K562 (cell line): ENCODE measurements at regions not wholly inside any gene's neighbourhood (a gene's known extent, or its start where the extent isn't known, plus 50 kb on each side); places are given as distances from the start of the nearest gene placed in this dataset.

Experiments used
- ATAC-seq: fragments of 200-7000 bp; cut with Tn5 transposase; 3 replicates; pipeline ENCODE4 v1.9.1; 2020; ENCODE audit warnings: moderate library complexity
- BruUV-seq: library from RNA; stranded (reverse); fragments of 400-500 nt; replicated peaks from 2 replicates; lab custom pipeline; 2021; lab: Mats Ljungman, UMichigan
- CTCF ChIA-PET: fragments of 300-600 bp; formaldehyde crosslinking; extraction: SDS; loops from one replicate; lab custom pipeline; 2021; ENCODE audit warnings: low intra/inter-chr PET ratio; lab: Yijun Ruan, JAX
- POLR2A ChIA-PET: fragments of 300-600, 350-650 bp; sonication (Branson Sonifier 250); formaldehyde crosslinking; extraction: SDS; loops from one replicate; lab custom pipeline; 2021; ENCODE audit warnings: antibody characterized with exemption, inconsistent platforms; lab: Yijun Ruan, JAX
- DNase-seq, 4 experiments: peaks; one replicate each; pipeline versions ENCODE4 v3.0.0 to v3.0.0-alpha.2; 2011 to 2018; ENCODE audit warnings: low spot score in 3 of 4, mixed read lengths in 3 of 4; ENCODE audit errors: extremely low read depth in 1 of 4
- FAIRE-seq: peaks from 2 replicates; lab custom pipeline; 2011; peaks lifted over from hg19 to GRCh38; lab: Jason Lieb, UNC
- H2AFZ ChIP-seq: 2 replicates; pipeline ENCODE4 v1.6.0; 2011; ENCODE audit warnings: low read depth, low read length, control low read depth, inconsistent platforms
- H3K27ac ChIP-seq: fragments of 200-600 bp; 3 replicates; pipeline ENCODE4 v1.8.0; 2011; ENCODE audit warnings: low read depth, mild to moderate bottlenecking, control low read depth, inconsistent platforms, low read length, moderate library complexity, mixed read lengths; ENCODE audit errors: extremely low read depth
- H3K27me3 ChIP-seq, 2 experiments: fragments of 300-600 bp in 1 of 2; 2 replicates in 1 of 2; 3 replicates in 1 of 2; pipeline versions ENCODE4 v1.6.0 to v1.8.0; 2011; ENCODE audit warnings: inconsistent platforms in 2 of 2, low read length in 2 of 2, mild to moderate bottlenecking in 1 of 2, mixed read lengths in 1 of 2, moderate library complexity in 1 of 2; ENCODE audit not compliant: control insufficient read depth in 2 of 2, insufficient read depth in 2 of 2
- H3K36me3 ChIP-seq: fragments of 300-600 bp; 3 replicates; pipeline ENCODE4 v1.8.0; 2011; ENCODE audit warnings: mild to moderate bottlenecking, low read length, inconsistent platforms; ENCODE audit not compliant: control insufficient read depth, insufficient read depth
- H3K4me1 ChIP-seq, 2 experiments: fragments of 200-600 bp in 1 of 2; replicated peaks in 1 of 2; 2 replicates in 1 of 2; 3 replicates in 1 of 2; pipeline versions ENCODE4 v1.5.1 to v1.8.0; 2011; ENCODE audit warnings: inconsistent platforms in 2 of 2, low read length in 2 of 2, mild to moderate bottlenecking in 1 of 2, mixed read lengths in 1 of 2, moderate library complexity in 1 of 2; ENCODE audit not compliant: control insufficient read depth in 2 of 2, insufficient read depth in 2 of 2
- H3K4me2 ChIP-seq: 2 replicates; pipeline ENCODE4 v1.6.1; 2011; ENCODE audit warnings: low read length, control low read depth, inconsistent platforms, mixed read lengths; ENCODE audit not compliant: insufficient read depth
- H3K4me3 ChIP-seq: fragments of 200-600 bp; sonication (generic), shearing (Covaris generic); 2 replicates; pipeline ENCODE4 v1.5.1; 2016; ENCODE audit warnings: control low read depth, inconsistent platforms
- H3K79me2 ChIP-seq: fragments of 200-600 bp; 3 replicates; pipeline ENCODE4 v1.8.0; 2011; ENCODE audit warnings: low read length, inconsistent platforms; ENCODE audit not compliant: control insufficient read depth, insufficient read depth
- H3K9ac ChIP-seq, 2 experiments: 2 replicates each; pipeline versions ENCODE4 v1.6.0 to v1.6.1; 2011; ENCODE audit warnings: low read depth in 2 of 2, low read length in 2 of 2, control low read depth in 1 of 2, inconsistent platforms in 1 of 2, mild to moderate bottlenecking in 1 of 2, mixed read lengths in 1 of 2; ENCODE audit not compliant: insufficient read depth in 1 of 2
- H3K9me1 ChIP-seq: one replicate; pipeline ENCODE4 v1.6.0; 2011; ENCODE audit warnings: inconsistent platforms, mild to moderate bottlenecking, low read length, moderate library complexity; ENCODE audit not compliant: control insufficient read depth, insufficient read depth
- H3K9me3 ChIP-seq: replicated peaks from 2 replicates; pipeline ENCODE4 v1.5.1; 2011; ENCODE audit warnings: low read depth, low read length, inconsistent platforms; ENCODE audit not compliant: control insufficient read depth, insufficient read depth
- H4K20me1 ChIP-seq: replicated peaks from 2 replicates; pipeline ENCODE4 v1.6.1; 2011; ENCODE audit warnings: low read length, inconsistent platforms, mixed read lengths; ENCODE audit not compliant: control insufficient read depth, insufficient read depth
- CBX5 ChIP-seq: IDR thresholded peaks from 2 replicates; pipeline ENCODE4 v1.6.1; 2014; ENCODE audit warnings: low read depth, borderline replicate concordance
- KHSRP ChIP-seq: fragments of 450-650 bp; IDR thresholded peaks from 2 replicates; pipeline ENCODE4 v1.6.1; 2017
- TAL1 ChIP-seq: fragments of 450-650 bp; IDR thresholded peaks from 2 replicates; pipeline ENCODE4 v1.6.1; 2016; ENCODE audit warnings: mild to moderate bottlenecking
- in situ Hi-C: fragments of 300-500 bp; cut with MboI; formaldehyde crosslinking; loops from 4 replicates; pipeline ENCODE4 v1.15.0; 2018; ENCODE audit warnings: inconsistent platforms, mixed read lengths
- intact Hi-C: fragments of 100-400 bp; cut with micrococcal nuclease; formaldehyde crosslinking; loops from 2 replicates; pipeline ENCODE4 v1.14.2; 2022
- TF ChIP-seq, protein P1 (sequence below): fragments of 450-650 bp; IDR thresholded peaks from 2 replicates; pipeline ENCODE4 v1.6.1; 2016; ENCODE audit warnings: low read depth

GRCh38 chr4:59240011-59240410 is 1960.1 kb upstream of the ADGRL3 start (continued):
- TF ChIP-seq, protein P1, sequence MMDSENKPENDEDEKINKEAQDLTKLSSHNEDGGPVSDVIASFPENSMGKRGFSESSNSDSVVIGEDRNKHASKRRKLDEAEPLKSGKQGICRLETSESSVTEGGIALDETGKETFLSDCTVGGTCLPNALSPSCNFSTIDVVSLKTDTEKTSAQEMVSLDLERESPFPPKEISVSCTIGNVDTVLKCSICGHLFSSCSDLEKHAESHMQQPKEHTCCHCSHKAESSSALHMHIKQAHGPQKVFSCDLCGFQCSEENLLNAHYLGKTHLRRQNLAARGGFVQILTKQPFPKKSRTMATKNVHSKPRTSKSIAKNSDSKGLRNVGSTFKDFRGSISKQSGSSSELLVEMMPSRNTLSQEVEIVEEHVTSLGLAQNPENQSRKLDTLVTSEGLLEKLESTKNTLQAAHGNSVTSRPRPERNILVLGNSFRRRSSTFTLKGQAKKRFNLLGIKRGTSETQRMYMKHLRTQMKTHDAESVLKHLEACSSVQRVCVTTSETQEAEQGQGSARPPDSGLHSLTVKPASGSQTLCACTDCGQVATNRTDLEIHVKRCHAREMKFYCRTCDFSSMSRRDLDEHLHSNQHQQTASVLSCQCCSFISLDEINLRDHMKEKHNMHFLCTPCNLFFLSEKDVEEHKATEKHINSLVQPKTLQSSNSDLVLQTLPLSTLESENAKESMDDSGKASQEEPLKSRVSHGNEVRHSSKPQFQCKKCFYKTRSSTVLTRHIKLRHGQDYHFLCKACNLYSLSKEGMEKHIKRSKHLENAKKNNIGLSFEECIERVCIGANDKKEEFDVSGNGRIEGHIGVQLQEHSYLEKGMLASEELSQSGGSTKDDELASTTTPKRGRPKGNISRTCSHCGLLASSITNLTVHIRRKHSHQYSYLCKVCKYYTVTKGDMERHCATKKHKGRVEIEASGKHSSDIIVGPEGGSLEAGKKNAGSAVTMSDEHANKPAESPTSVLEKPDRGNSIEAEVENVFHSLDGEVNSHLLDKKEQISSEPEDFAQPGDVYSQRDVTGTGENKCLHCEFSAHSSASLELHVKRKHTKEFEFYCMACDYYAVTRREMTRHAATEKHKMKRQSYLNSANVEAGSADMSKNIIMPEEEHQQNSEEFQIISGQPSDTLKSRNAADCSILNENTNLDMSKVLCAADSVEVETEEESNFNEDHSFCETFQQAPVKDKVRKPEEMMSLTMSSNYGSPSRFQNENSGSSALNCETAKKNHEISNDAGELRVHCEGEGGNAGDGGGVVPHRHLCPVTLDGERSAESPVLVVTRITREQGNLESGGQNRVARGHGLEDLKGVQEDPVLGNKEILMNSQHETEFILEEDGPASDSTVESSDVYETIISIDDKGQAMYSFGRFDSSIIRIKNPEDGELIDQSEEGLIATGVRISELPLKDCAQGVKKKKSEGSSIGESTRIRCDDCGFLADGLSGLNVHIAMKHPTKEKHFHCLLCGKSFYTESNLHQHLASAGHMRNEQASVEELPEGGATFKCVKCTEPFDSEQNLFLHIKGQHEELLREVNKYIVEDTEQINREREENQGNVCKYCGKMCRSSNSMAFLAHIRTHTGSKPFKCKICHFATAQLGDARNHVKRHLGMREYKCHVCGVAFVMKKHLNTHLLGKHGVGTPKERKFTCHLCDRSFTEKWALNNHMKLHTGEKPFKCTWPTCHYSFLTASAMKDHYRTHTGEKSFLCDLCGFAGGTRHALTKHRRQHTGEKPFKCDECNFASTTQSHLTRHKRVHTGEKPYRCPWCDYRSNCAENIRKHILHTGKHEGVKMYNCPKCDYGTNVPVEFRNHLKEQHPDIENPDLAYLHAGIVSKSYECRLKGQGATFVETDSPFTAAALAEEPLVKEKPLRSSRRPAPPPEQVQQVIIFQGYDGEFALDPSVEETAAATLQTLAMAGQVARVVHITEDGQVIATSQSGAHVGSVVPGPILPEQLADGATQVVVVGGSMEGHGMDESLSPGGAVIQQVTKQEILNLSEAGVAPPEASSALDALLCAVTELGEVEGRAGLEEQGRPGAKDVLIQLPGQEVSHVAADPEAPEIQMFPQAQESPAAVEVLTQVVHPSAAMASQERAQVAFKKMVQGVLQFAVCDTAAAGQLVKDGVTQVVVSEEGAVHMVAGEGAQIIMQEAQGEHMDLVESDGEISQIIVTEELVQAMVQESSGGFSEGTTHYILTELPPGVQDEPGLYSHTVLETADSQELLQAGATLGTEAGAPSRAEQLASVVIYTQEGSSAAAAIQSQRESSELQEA: no peak
- no peak for TF ChIP-seq CBX5

- no peak for TF ChIP-seq TAL1
- TF ChIP-seq KHSRP: no peak
- ChIA-PET CTCF (no interaction called here), POLR2A (no interaction called here)
- no peak overlapping the region for H3K4me3 ChIP-seq
- H2AFZ ChIP-seq: no peak overlapping the region
- no peaks in the 10 kb centered on the region for H3K9me1 ChIP-seq
- no peak overlapping the region for H3K4me2 ChIP-seq
- FAIRE-seq (no peak), ATAC-seq (no peak), DNase-seq (no peak)
- BruUV-seq: no TSS peak
- H3K36me3 ChIP-seq: no peaks in the 10 kb centered on the region
- H3K4me1 ChIP-seq: no peaks in the 10 kb centered on the region
- H3K27me3 ChIP-seq: no peaks in the 10 kb centered on the region
- intact Hi-C loops: no loop called here
- H3K9ac ChIP-seq: no peak overlapping the region
- no peaks in the 10 kb centered on the region for H4K20me1 ChIP-seq
- 0 out of 2 replicates have a peak, but pooled peaks cover 1% of the 10 kb centered on the region for H3K9me3 ChIP-seq
- H3K79me2 ChIP-seq: no peaks in the 10 kb centered on the region
- in situ Hi-C loops: no loop called here
- H3K27ac ChIP-seq: no peak overlapping the region
Observed at GRCh38 chr4:59243038-59243437, 1957.1 kb upstream of the ADGRL3 start.
